WTC11 (cell line): ENCODE measurements at regions not wholly inside any gene's neighbourhood (a gene's known extent, or its start where the extent isn't known, plus 50 kb on each side); places are given as distances from the start of the nearest gene placed in this dataset.

Experiments
- PRDM15 ChIP-seq: sonication (generic); formaldehyde crosslinking; IDR thresholded peaks from 2 replicates; pipeline ENCODE4 v1.8.0; 2022; ENCODE audit warnings: missing genetic modification reagents
- TF ChIP-seq, protein P1 (sequence below): sonication (generic); formaldehyde crosslinking; IDR thresholded peaks from 2 replicates; pipeline ENCODE4 v1.8.0; 2022; ENCODE audit warnings: mild to moderate bottlenecking, missing genetic modification reagents

GRCh38 chr12:105676694-105677093 is 346.2 kb downstream of the C12orf75 start:
- TF ChIP-seq, protein P1, sequence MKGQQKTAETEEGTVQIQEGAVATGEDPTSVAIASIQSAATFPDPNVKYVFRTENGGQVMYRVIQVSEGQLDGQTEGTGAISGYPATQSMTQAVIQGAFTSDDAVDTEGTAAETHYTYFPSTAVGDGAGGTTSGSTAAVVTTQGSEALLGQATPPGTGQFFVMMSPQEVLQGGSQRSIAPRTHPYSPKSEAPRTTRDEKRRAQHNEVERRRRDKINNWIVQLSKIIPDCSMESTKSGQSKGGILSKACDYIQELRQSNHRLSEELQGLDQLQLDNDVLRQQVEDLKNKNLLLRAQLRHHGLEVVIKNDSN (CRISPR knock-in tag), result no peak
- TF ChIP-seq PRDM15 (CRISPR knock-in tag), result no peak
